NCI-H1092 (cell line): ENCODE measurements at regions not wholly inside any gene's neighbourhood (a gene's known extent, or its start where the extent isn't known, plus 50 kb on each side); places are given as distances from the start of the nearest gene placed in this dataset.
A peak's percentile ranks its signal among the peaks of the same experiment; 100 is the strongest.
"Not testable (repeated sequence)": the region's sequence is repeated elsewhere in the genome, so short reads cannot be mapped to it uniquely, and the experiment has no call there.

Source experiments
- DNase-seq: peaks from one replicate; lab custom pipeline; 2025; lab: John Stamatoyannopoulos, UW

DNA sequence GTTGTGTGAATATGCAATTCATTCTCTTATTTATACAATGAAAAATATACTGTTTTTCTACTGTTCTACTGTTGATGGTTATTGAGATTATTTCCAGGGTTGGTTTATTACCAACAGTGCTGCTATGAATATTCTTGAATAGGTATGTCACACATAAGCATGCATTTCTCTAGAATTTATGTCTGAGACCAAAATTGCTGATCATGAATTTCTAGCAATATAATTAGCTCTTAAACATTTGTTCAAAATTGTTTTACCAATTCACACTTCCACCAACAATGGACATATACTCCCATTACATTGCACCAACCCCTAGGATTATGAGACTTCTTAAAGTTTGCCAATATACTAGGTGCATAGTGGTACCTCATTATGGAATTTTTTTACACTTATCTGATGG, 164.1 kb upstream of the KCNQ5 start:
- DNase-seq, result no peak

DNA sequence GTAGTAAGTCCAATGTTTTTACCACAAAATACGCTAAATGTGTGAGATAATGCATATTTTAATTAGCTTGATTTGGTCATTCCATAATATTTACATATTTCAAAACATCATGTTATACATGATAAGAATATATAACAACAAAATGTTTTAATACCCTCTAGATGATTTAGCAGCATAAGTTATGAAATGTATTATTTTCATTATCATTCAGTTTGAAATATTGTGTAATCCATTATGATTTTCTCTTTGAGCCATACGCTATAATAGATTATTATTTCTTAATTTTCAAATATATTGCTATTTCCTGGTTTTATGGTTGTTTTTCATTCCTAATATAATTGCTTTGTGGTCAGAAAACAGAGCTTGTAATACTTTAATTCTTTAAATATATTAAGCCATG, 163.3 kb upstream of the KCNQ5 start:
- DNase-seq, result no peak

DNA sequence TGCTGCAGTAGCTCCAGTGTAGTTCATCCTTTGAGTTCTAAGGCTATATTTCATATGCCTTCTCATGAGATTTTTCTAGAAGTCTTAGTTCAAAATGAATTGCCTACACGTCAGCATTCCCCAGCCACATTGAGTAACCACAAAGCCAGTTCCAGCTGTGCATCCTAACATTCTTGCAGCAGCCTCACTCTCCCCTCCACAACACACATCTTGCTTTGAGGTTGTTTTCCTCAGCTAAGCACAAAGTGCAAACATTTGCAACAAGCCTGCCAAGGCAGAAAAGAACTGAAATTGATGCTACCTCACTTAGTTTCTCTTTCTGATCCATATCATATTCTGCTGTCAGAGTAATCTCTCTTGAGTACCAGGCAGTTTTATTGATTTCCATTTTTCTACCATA, 160.7 kb upstream of the KCNQ5 start:
- no peak for DNase-seq

- no peak for DNase-seq
Measured at GRCh38 chr6:72464246-72464645, 157.6 kb upstream of the KCNQ5 start.

GRCh38 chr6:72464791-72465691, 156.8 kb upstream of the KCNQ5 start:
- DNase-seq, result no peak

DNA sequence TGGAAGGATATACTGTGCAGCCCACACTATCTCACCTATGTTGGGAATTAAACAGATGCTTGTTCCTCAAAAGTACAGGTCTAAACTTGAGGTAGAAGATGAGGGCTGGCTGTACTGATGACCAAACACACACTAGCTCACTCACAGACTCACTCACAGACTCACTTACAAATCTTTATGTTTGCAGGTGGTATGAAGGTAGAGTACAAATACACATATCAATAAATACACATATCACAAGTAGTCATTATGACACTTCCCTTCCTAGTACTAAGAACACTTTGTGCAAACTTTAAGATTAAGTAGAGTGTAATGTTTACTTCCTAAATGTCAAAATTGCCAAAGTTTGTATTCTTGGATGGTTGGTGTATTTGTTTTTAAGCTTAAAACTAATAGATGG, 155.4 kb upstream of the KCNQ5 start:
- DNase-seq, result no peak

- peak; percentile 38 for DNase-seq
Measured at GRCh38 chr6:72466971-72467566, 154.8 kb upstream of the KCNQ5 start.

DNA sequence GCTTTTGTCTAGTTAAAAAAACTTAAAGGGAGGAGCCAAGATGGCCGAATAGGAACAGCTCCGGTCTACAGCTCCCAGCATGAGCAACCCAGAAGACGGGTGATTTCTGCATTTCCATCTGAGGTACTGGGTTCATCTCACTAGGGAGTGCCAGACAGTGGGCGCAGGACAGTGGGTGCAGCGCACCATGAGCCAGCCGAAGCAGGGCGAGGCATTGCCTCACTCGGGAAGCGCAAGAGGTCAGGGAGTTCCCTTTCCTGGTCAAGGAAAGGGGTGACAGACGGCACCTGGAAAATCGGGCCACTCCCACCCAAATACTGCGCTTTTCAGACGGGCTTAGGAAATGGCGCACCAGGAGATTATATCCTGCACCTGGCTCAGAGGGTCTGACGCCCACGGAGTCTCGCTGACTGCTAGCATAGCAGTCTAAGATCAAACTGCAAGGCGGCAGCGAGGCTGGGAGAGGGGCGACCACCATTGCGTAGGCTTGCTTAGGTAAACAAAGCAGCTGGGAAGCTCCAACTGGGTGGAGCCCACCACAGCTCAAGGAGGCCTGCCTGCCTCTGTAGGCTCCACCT, 152.4 kb upstream of the KCNQ5 start:
- DNase-seq, result not testable (repeated sequence)

DNA sequence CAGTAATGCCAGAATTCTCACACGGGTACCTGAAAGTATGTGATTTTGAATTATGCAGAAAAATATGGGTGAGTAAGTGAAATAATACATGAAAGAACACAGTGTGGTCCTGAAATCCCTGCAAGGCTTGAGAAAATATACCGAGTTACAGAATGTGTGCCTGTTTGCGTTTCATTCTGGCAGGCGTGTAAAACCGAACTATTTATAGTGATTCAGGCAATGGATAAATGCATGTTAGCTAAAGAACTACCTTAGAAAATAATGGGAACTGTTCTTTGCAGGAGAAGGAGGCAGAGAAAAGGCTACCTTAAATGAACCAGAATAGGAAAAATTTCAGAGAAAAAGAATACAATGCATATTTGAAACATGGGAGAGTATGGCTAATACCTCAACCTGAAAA, 145.8 kb upstream of the KCNQ5 start:
- no peak for DNase-seq

DNA sequence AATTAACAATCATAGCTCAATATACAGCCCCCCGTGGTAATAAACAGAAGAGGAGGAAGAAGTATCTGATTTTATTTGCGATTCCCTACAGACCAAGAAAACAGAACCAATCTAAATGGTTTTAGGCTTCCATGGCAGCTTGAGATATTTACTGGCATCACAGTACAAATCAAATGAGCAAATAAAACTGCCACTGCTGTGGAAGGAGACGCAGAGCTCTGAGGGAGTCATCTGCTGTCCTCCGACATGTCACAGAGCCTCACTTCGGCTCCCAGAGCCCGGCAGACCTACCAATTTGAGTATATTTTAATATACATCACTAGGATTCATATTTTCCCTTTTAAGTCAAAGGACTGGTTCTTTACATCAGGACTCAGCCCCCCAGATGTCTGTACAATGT, 145.2 kb upstream of the KCNQ5 start:
- DNase-seq, result no peak

DNA sequence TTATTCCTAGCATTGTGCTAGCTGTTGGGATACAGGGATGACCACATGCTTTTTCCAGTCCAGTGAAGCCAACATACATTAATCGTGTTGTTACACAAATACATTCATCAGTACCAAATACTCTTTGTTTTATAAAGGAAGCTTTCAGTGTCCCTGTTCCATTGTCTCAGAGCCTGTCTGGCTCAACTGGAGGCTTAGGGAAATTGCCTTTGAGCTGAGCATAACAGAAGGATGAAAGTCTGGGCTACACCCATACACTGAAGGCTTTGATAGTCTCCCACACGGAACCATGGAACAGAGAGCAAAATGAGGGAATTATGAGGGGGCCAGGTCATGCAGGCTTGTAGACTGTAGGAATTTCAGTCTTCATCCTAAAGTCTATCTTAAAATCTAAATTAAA, 126.4 kb upstream of the KCNQ5 start:
- DNase-seq, result no peak

DNA sequence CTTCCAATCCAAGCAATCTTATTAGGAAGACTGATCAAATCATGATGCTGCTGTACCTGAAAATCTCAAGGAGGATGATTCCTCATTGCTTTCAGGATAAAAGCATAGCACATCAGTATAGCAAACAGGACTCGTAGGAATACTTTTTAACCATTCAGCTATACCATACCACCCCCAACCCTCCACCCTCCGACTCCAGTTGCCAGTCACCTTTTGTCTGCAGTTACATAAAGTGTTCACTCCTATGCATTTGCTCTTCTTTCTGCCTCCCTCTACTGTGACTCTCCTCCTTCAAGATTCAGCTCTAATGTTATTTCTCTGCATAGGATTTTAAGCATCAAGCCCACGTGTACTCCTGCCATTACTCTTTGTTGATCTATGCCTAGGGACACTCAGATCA, 124.7 kb upstream of the KCNQ5 start:
- no peak for DNase-seq

DNA sequence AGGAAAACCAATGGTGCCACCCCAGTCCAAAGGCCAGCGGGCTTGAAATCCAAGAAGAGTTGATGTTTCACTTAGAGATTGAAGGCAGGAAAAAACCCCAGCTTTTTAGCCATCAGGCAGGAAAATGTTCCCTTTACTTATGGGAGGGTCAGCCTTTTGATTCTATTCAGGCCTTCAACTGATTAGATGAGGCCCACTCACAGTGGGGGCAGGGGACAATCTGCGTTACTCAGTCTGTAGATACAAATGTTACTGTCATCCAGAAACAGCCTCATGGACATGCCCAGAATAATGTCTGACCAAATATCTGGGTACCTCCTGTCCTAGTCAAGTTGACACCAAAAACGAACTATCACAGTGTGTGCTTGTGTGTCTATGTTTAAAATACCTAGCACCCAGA, 121.2 kb upstream of the KCNQ5 start:
- DNase-seq, result no peak

DNA sequence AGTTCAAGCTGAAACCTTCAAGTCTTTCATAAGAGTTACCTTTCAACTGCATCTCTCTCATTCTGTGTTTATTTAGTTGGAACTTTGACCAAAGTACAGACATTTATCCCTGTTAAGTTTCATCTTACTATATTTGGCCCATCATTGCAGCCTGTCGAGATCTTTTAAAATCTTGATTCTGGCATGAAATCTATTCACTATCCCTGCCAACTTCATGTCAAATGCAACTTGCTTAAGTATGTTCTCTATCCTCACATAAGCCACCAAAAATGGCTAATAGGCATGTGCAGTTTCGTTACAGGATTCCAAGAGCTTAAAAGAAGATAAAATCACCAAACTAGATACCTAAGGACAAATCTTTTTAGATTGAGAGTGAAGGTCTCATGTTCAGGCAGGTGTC, 117.5 kb upstream of the KCNQ5 start:
- no peak for DNase-seq

DNA sequence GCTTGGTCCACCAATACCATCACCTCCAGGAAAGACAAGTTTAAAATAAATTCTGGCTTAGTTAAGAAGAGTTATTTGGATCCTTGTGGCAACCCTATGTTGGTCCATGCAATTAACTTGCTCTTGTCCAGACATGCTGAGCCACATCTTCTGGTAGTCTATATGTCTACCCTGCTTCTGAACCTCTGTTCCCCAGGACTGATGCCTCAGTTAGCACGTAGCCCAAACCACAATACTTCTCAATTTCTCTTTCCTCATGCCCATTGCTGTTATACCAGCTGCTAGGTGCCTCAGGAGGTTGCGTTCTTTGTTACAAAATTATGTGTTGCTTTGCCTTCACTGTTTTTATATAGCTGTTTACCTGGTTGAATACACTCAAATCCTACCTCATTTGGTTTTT, 116.4 kb upstream of the KCNQ5 start:
- DNase-seq, result no peak

GRCh38 chr6:72519871-72520270, 102.0 kb upstream of the KCNQ5 start:
- no peak for DNase-seq

DNA sequence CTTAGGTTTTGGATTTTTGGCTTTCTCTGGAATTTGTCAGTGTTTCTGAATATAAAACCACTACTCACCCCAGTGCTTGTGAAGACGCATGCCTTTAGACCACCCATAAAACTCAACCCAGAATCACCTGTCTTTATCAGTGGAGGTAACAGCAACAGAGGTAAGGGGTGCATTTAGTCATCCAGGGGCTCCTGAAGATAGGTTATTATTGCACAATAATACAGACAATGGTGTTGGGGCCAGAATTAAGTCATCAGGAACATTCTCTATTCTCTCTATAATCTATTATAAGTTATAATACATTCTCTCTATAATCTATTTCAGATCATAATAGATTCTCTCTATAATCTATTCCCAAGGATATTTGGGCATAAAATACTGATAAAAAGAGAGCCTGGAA, 100.2 kb upstream of the KCNQ5 start:
- DNase-seq, result no peak

- DNase-seq, result no peak
Measured at GRCh38 chr6:72522735-72523141, 99.1 kb upstream of the KCNQ5 start.

DNA sequence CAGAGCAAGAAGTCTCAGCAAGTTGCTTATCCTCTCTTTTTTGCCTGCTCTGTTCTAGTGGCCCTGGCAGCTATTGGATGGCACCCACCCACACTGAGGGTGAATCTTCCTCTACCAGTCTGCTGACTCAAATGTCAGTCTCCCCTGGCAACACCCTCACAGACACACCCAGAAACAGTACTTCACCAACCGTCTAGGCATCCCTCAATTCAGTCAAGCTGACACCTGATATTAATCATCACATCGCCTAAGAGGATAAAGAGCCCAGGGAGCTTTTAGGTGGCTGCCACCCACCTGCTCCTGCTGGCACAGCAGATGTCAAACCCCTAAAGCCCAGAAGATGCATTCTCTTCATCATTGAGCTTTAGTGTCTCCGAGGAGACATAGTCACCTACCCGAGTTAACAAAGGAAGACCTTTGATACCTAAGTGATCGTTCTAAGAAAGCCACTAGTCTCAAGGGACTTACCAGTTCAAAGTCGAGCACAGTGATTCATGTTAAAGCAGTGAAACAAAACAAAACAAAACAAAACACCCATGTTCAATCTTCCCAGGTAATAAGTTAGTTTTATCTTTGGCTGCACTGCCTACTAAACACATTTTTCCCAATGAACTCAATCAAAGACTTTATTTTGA, 97.7 kb upstream of the KCNQ5 start:
- no peak for DNase-seq

- DNase-seq, result no peak
Measured at GRCh38 chr6:72525821-72526510, 95.9 kb upstream of the KCNQ5 start.

GRCh38 chr6:72530152-72530551, 91.7 kb upstream of the KCNQ5 start:
- no peak for DNase-seq

GRCh38 chr6:72530750-72531149, 91.1 kb upstream of the KCNQ5 start:
- no peak for DNase-seq
